DMS153 treated with DMSO at 0.1 percent for 48 hours (cell line): ENCODE measurements at regions not wholly inside any gene's neighbourhood (a gene's known extent, or its start where the extent isn't known, plus 50 kb on each side); places are given as distances from the start of the nearest gene placed in this dataset.

Experiments used
- DNase-seq: peaks from one replicate; lab custom pipeline; 2025; ENCODE audit not compliant: unreplicated experiment; lab: John Stamatoyannopoulos, UW

DNA sequence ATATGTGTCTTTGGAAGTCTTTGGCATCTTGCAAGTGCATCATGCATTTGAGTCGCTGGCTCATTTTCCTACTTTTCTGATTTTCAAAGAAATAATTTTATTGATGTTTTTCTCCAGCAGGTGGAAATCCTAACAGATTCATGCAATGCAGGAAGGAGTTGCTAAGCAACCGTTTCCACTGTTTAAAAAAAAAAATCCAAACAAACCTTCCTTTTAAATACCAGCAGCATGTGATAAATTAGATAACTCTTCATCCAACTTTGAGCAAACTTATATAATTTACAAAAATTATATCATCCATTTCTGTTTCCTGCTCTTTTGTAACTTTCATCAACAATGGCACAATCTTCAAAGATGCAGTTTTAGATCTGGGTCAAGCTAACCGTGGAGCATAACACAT is 364.1 kb downstream of the MFSD1 start:
- no peak for DNase-seq

GRCh38 chr3:159166899-159167586 is 365.2 kb downstream of the MFSD1 start:
- DNase-seq = no peak

DNA sequence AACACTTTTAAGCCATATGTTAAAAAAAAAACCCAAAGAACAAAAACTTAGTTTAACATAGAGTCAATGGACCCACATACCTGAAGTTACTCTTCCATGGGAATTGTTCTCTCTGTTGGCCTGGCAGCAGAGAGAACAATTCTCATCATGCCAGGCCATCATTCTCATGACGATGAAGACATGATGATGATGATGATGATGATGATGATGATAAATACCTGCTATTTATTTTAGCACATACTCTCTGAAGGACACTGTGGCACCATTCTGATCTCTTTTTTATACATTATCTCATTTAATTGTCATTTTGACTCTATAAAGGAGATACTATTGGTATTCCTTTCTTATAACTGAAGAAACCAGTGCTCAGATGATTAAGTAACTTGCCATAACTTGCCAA is 366.9 kb downstream of the MFSD1 start:
- no peak for DNase-seq

DNA sequence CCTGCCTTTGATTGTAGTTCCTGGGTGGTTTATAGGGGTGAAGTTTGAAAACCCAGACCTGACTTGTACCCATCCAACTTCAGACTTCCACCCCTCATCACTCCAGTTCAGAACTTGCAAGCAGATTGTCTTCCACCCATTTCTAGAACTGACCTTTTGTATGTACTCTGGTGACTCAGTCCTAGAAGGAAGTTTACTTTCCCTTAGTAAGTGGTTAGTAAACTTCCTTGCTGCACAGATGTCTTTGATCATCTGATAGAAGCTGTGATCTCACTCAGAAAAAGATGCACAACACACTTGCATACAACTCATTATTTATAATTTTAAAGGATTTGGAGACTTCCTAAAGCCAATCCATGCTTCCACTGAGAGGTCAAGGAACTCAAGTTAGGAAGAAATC is 368.0 kb downstream of the MFSD1 start:
- DNase-seq = no peak

DNA sequence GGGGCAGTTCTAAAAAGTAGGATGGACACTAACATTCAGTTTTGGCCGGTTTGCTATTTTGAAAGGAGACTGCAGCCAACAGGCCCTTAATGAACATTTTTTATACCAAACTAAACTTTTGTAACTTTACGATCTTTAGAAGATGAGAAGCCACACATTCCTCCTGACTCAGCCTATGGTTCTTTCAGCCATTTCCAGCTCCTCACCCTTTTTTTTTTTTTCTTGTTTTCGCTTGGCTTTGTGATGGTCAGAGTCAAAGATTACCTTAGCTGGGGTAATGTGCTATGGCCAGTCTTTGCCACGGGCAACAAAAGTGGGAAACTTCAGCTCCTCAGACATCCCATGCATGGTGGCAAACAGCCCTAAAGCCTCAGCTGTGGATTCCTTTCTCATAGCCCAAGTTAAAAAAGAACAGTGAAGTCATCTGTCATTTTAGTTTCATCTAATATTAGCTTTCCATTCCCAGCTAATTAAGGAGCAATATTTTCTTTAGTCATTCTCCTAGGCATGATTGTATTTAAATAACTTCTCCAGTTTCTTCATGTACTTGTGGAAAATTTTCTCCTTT is 368.7 kb downstream of the MFSD1 start:
- DNase-seq = no peak

- DNase-seq = no peak
Observed at GRCh38 chr3:159171333-159171732, 369.5 kb downstream of the MFSD1 start.

GRCh38 chr3:159172473-159172872 is 370.6 kb downstream of the MFSD1 start:
- DNase-seq = no peak

DNA sequence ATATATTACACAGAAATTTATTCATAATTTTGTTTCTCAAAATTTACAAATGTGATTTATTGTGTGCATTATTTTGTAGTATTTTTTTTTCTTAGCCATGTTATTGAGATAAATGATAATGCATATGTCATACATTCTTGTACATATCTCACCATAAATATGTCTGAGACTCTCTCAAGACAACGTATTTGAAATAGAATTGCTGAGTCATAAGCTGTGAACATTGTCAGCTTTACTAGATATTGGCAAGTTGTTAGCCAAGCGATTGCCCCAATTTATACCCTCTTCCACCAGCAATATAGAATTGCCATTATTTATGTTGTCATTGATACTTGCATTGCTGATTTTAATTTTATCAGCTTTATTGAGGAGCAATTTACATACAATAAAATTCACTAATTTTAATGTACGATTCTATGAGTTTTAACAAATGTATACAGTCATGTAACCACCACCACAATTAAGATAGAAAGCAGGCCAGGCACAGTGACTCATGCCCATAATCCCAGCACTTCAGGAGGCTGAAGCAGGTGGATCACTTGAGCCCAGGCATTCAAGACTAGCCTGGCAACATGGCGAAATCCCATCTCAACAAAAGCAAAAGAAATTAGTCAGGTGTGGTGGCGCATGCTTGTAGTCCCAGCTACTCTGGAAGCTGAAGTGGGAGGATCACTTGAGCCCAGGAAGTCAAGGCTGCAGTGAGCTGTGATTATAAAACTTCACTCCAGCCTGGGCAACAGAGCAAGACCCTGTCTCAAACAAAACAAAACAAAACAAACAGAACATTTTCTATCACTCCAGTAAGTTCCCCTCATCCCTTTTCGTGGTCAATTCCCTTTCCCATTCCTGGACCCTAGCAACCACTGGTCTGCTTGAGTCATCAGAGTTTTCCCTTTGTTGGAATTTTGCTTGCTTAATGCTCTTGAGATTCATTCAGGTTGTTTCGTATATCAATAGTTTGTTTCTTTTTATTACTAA is 373.1 kb downstream of the MFSD1 start:
- DNase-seq = no peak

- DNase-seq = no peak
Observed at GRCh38 chr3:159178209-159178897, 376.5 kb downstream of the MFSD1 start.

DNA sequence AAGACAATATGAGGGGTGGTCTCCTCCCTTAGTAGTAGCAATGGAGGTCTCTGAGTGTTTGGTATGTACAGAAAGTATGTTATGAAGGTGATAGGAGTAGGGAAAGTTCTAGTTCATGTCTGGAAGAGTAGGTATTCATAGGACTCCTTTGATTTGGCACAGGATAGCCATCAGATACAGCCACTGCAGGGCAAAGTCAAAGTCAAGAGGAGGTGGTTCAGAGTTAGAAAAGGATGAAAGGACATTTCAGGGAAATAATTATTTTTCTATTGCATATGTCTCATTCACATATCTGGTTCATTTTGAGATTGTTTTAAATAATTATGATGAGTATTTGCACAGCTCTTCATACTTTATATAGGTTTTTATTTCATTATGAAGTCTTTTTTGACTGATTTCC is 381.1 kb downstream of the MFSD1 start:
- no peak for DNase-seq

- no peak for DNase-seq
Observed at GRCh38 chr3:159185443-159186050, 383.7 kb downstream of the MFSD1 start.

GRCh38 chr3:159186581-159186980 is 384.7 kb downstream of the MFSD1 start:
- no peak for DNase-seq

GRCh38 chr3:159187232-159187631 is 385.4 kb downstream of the MFSD1 start:
- DNase-seq = no peak

DNA sequence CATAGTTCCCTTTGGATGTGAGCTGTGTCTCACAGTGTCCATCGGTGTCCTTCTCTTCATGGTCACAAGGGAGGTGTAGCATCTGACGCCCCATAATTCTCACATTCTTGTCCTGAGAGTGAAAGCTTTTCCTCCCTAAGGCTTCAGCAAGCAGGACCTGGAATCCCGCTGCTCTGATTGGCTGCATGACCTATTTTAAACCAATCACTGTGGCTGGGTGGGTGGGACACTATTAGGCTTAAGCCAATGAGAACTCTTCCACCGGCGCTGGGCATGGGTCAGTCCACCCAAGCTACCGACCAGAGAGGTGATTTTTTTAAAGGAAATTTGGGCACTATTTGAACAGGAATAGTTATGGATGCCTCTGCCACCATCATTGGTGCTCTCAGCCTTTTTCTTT is 385.9 kb downstream of the MFSD1 start:
- no peak for DNase-seq

DNA sequence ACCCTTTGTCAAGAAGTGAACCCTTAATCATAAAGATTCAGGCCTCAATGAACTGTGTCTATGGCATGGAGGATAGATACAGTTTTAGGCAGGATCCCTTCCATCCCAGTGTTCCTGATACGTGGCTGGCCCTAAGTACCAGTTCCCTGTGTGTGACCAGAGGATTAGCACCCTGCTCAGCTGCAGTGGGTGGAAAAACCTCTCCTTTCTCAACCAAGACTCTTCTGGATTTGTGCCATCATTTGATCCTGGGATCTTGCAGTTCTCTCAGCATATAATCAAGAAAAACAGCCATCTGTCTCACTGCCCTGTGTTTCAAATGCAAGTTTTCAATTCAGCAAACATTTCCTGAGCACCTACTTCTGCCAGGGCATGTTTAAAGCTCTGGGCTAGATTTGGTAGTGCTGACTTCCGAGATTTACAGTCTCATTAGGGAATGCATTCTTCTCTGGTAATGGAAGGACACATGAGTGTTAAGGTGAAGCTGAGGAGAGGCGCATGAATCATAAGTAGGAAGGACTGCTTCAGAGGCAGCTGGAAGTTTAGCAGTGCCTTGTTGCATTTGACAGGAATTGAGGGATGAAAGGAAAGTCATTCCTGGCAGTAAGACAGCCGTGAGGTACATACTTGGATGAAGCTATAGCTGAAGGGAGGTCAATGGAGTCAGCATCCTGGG is 388.3 kb downstream of the MFSD1 start:
- DNase-seq = no peak

DNA sequence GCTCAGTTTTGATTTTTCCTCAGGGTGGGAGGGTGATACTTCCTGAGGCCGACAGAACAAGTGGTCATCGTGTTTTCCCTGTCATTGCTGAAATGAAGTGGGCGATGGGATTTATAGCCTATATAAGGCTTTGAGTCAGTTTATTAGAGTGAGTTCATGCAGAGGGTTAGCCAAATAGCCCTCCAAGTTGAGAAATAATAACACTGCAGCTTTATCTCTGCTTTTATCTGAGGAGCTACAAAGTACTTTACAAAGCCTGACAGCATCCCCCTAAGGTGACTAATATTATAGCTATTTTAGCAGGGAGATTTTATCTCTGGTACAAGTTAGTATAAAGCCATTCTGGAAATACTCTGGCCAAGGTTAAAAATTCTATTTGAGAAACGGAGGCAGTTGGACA is 389.6 kb downstream of the MFSD1 start:
- no peak for DNase-seq

- DNase-seq = no peak
Observed at GRCh38 chr3:159196359-159196758, 394.5 kb downstream of the MFSD1 start.

DNA sequence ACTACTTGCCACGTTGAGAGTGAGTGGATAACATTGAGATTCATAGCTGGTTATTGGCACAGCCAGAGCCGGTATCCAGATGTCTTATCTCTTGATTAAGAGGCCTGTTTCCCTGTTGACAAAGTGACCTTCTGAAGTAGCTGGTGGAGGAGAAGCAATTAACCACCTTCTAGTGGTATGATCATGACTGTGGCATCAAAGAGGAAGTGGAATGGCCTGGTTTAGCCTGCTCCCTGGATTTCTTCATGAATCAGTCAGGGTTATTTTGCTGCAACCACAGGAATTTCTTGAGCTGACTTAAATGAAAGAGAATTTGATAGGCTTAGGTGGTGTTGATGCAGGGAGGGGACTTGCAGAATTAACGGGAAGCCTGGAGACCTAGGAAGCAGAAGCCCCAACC is 398.3 kb downstream of the MFSD1 start:
- no peak for DNase-seq

DNA sequence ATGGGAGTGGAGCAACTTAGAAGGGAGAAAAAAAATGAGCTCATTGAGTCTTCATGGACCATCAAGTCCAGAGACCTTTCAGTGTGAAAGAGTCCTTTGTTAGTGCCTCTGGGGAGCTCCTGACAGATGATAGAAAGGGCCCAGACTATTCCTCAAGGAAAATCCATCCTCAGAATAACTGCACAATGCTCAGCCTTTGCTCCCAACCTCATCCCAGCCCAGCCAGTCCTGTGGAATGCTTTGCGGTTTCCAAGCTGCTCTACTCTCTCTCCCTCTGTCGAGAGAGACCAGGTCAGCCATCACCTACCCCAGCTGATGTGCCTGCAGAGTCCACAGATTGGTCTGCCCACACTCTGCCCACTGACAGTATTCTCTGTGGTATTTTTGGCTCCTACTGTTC is 406.2 kb downstream of the MFSD1 start:
- no peak for DNase-seq

DNA sequence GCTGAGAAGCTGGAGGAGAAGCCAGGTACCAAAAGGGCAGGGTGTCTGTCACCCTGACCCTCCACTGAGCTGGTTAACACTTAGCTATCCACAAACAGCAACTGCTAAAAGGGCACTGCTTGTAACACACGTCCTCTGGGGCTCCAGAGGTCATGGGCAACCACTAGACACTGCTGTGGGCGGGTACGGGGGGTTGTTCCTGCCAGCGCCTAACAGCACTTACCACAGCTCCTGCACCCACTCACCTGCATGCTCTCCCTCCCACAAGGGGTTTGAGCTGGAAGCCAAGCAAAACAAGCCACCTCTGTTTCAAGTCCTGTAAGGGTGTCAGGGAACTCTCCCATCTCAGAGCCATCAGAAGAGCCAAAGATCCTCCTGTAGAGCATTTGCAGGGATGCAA is 407.6 kb downstream of the MFSD1 start:
- no peak for DNase-seq
